ENCODE measurements at regions not wholly inside any gene's neighbourhood (a gene's known extent, or its start where the extent isn't known, plus 50 kb on each side); places are given as distances from the start of the nearest gene placed in this dataset.

DNA sequence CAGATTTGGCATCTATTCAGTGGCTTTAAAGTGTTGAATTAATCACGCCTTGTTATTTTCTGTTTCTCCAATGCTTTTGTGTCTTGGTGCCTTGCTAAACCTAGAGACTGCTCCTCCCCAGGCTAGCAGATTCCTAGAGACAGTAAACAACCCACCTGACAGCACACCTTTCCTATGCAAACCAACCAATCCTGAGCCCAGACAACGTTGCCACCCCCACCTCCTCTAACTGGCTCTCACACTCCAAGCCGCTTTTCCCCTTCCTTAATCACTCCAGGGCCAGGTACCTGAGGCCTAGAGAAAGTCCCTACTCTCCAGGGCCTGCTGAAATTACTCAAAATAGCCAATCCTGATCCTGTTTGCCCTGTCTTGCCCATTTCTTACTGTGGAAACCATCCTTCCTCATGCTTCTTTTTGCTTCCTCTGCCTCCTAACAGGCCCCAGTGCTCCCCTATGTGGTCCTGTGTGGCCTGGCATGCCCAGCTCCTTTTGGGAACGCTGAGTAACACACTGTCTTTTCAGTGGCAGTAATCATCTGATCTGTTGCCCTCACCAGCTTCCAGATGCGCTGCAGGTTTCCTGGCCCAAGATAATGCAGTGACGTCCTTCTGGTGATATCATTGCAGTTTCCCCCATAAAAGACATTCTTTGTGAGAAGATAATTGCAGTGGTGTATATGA, 53.4 kb downstream of the GAS1 start:
- Histone ChIP-seq H3K4me3 (ENCODE audit: low read length) (no peak overlapping the region), H3K27ac (ENCODE audit: low read length) (no peak overlapping the region), H3K4me1 (ENCODE audit: control insufficient read depth, low read depth, low read length) (peaks cover 8% of the 10 kb centered on the region), H3K36me3 (ENCODE audit: control insufficient read depth, low read depth, low read length) (no peaks in the 10 kb centered on the region), H3K9ac (ENCODE audit: low read length) (no peak overlapping the region), H3K9me3 (ENCODE audit: control insufficient read depth, low read depth, low read length) (no peaks in the 10 kb centered on the region), H3K27me3 (ENCODE audit: control insufficient read depth, insufficient read depth, low read length) (no peaks in the 10 kb centered on the region)

DNA sequence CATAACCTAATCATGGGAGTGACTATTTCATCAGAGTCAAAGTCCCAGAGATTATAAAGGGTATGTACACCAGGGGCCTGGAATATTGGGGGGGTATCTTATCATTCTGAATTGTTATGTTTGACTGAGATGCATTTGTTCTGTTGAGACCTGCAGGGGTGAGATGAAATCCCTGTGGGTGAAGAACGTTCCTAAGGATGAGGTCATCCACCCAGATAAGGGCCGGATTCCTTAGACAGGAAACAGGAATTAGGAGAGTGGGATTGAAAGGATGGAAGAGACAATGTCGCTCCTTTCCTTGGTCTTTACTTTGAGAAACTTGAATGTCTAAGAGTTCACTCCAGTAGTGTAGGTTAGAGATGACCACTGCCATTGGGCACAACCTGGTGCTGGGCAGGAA, 54.7 kb downstream of the GAS1 start:
- Histone ChIP-seq H3K9ac (ENCODE audit: low read length) (no peak overlapping the region), H3K27me3 (ENCODE audit: control insufficient read depth, insufficient read depth, low read length) (no peaks in the 10 kb centered on the region), H3K27ac (ENCODE audit: low read length) (no peak overlapping the region), H3K9me3 (ENCODE audit: control insufficient read depth, low read depth, low read length) (no peaks in the 10 kb centered on the region), H3K36me3 (ENCODE audit: control insufficient read depth, low read depth, low read length) (no peaks in the 10 kb centered on the region), H3K4me3 (ENCODE audit: low read length) (no peak overlapping the region), H3K4me1 (ENCODE audit: control insufficient read depth, low read depth, low read length) (peaks cover 8% of the 10 kb centered on the region)

DNA sequence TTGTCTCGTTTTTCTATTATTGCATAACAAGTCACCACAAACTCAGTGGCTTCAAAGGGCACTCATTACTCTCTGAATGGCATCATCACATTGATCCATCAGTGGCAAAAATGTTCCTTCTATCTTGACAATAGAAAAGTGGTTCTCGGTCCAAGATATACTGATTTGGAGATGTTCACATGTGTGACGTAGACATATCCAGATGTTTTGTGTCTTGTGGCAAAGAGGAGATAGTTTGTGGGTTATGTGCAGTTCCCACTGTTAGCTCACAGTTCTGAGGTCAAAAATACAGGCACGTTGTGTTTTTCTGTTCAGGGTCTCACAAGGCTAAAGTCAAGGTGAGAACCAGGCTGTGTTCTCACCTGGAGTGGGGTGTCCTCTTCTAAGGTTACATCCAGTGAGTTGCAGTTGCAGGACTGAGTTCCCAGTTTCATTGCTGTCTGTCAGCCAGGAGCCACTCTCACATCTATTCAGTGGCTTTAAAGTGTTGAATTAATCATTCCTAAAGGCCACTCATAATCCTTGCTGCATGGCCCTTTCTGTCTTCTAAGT, 55.3 kb downstream of the GAS1 start:
- peaks cover 8% of the 10 kb centered on the region for H3K4me1 ChIP-seq (ENCODE audit: control insufficient read depth, low read depth, low read length)
- H3K27me3 ChIP-seq (ENCODE audit: control insufficient read depth, insufficient read depth, low read length): no peaks in the 10 kb centered on the region
- H3K27ac ChIP-seq (ENCODE audit: low read length): no peak overlapping the region
- H3K9me3 ChIP-seq (ENCODE audit: control insufficient read depth, low read depth, low read length): no peaks in the 10 kb centered on the region
- H3K4me3 ChIP-seq (ENCODE audit: low read length): no peak overlapping the region
- H3K36me3 ChIP-seq (ENCODE audit: control insufficient read depth, low read depth, low read length): no peaks in the 10 kb centered on the region
- no peak overlapping the region for H3K9ac ChIP-seq (ENCODE audit: low read length)

DNA sequence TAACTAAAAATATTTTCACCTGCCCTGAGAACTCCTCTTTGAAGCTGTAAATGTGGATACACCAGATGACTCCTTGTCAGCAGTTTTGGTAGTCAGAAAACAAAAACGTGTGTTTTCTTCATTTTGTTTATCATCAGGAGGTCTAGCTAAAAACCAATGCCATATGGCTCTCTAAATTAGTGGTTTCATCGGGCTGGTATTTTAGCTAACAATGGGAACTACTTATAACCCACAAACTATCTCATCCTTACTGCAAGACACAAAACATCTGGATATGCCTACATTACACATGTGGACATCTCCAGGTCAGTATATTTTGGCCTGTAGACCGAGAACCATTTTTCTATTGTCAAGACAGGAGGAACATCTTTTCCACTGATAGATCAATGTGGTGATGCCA, 56.2 kb downstream of the GAS1 start:
- Histone ChIP-seq H3K27ac (ENCODE audit: low read length) (no peak overlapping the region), H3K27me3 (ENCODE audit: control insufficient read depth, insufficient read depth, low read length) (no peaks in the 10 kb centered on the region), H3K9ac (ENCODE audit: low read length) (no peak overlapping the region), H3K36me3 (ENCODE audit: control insufficient read depth, low read depth, low read length) (no peaks in the 10 kb centered on the region), H3K4me1 (ENCODE audit: control insufficient read depth, low read depth, low read length) (peaks cover 13% of the 10 kb centered on the region), H3K9me3 (ENCODE audit: control insufficient read depth, low read depth, low read length) (no peaks in the 10 kb centered on the region), H3K4me3 (ENCODE audit: low read length) (no peak overlapping the region)

DNA sequence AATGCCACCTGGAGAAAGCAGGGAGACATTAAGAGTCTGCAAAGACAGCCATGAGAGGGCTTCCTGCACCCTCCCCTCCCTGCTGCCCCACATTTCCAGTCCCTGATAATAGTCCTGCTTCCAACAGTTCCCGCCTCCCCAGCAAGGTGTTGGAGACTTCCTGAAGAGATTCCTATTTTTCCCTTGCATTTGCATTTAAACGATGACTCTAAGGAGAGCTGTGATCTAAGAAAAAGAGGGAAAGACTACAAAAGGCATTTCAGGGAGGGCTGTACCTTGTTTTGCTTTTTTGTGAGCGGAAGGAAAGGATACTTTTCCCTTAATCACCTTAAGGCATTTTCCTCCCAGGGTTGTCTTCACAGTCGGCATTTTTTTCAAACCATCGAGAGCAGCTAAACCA, 62.1 kb downstream of the GAS1 start:
- Histone ChIP-seq H3K4me1 (ENCODE audit: control insufficient read depth, low read depth, low read length) (peaks cover 13% of the 10 kb centered on the region), H3K9me3 (ENCODE audit: control insufficient read depth, low read depth, low read length) (no peaks in the 10 kb centered on the region), H3K27ac (ENCODE audit: low read length) (no peak overlapping the region), H3K36me3 (ENCODE audit: control insufficient read depth, low read depth, low read length) (no peaks in the 10 kb centered on the region), H3K27me3 (ENCODE audit: control insufficient read depth, insufficient read depth, low read length) (no peaks in the 10 kb centered on the region), H3K4me3 (ENCODE audit: low read length) (no peak overlapping the region), H3K9ac (ENCODE audit: low read length) (no peak overlapping the region)

DNA sequence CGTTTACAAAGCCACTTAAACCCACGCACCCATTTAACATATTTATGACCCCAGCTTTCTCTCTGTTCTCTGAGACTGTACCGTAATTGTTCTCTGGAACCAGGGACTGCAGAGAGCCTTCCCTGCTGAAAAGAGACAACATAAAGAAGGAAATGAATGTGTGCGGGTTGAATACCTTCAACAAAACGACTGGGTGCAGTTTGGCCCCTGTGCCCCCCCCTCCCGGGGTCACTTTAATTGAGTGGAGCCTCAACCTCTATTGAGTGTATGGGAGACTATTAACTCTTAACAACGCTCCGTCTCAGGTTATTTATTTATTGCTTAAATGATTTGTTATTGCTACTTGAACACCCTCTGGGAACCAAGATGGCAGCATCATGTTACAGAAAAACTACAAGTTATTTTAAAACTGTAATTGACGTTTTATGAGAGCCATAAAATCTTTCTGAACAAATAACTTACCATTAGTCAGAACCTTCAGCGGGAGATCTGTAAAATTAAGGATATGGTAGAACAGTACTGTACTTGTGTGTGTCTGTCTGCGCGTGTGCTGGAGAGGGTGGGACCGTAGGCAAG, 70.6 kb downstream of the GAS1 start:
- H3K27me3 ChIP-seq (ENCODE audit: control insufficient read depth, insufficient read depth, low read length): no peaks in the 10 kb centered on the region
- H3K36me3 ChIP-seq (ENCODE audit: control insufficient read depth, low read depth, low read length): no peaks in the 10 kb centered on the region
- no peak overlapping the region for H3K4me3 ChIP-seq (ENCODE audit: low read length)
- no peaks in the 10 kb centered on the region for H3K9me3 ChIP-seq (ENCODE audit: control insufficient read depth, low read depth, low read length)
- H3K9ac ChIP-seq (ENCODE audit: low read length): no peak overlapping the region
- H3K4me1 ChIP-seq (ENCODE audit: control insufficient read depth, low read depth, low read length): no peaks in the 10 kb centered on the region
- H3K27ac ChIP-seq (ENCODE audit: low read length): no peak overlapping the region

DNA sequence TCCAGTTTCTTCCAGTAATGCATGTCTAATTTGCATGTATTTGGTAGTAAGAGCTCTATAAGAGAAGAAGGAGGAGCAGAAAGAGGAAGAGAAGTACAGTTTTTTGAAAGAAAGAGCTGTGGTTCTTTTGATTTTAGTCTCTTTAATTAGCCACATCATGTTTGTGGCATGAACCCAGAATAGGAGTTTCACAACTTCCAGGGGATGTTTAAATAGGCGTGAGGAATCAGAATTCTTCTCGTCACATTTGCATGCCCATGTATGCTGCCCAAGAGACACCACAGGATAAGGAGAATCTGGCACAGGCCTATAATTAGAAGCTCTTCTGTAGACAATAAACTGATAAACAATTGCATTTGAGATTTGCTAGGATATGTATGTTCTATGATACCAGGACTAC, 78.7 kb downstream of the GAS1 start:
- no peak overlapping the region for H3K9ac ChIP-seq (ENCODE audit: low read length)
- H3K27ac ChIP-seq (ENCODE audit: low read length): no peak overlapping the region
- H3K27me3 ChIP-seq (ENCODE audit: control insufficient read depth, insufficient read depth, low read length): no peaks in the 10 kb centered on the region
- H3K4me1 ChIP-seq (ENCODE audit: control insufficient read depth, low read depth, low read length): peaks cover 10% of the 10 kb centered on the region
- no peak overlapping the region for H3K4me3 ChIP-seq (ENCODE audit: low read length)
- no peaks in the 10 kb centered on the region for H3K36me3 ChIP-seq (ENCODE audit: control insufficient read depth, low read depth, low read length)
- no peaks in the 10 kb centered on the region for H3K9me3 ChIP-seq (ENCODE audit: control insufficient read depth, low read depth, low read length)

DNA sequence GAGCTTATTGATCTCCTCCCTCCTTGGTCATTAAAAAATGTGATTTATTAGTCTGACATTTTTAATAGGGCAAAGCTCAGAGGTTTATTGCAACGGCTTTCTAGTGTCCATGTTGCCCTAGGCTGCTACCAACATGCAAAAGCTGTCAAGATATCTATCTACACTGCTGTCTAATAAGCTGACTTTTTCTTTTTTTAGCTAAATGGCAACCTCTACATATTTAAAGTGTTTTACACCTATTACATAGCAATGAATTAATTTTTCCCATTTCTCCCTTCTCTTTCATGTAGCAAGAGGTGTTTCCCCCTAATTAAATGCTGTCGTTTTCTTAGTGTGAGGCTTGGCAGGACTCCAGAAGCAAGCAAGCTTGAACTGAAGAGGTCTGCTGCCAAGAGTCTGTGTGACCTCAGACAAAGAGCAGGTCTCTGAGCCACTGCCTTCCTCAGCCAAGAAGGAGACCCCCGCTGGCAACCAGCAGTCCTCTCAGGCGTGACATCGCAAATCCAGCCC, 79.4 kb downstream of the GAS1 start:
- Histone ChIP-seq H3K27ac (ENCODE audit: low read length) (no peak overlapping the region), H3K4me1 (ENCODE audit: control insufficient read depth, low read depth, low read length) (peaks cover 10% of the 10 kb centered on the region), H3K9me3 (ENCODE audit: control insufficient read depth, low read depth, low read length) (no peaks in the 10 kb centered on the region), H3K27me3 (ENCODE audit: control insufficient read depth, insufficient read depth, low read length) (no peaks in the 10 kb centered on the region), H3K36me3 (ENCODE audit: control insufficient read depth, low read depth, low read length) (no peaks in the 10 kb centered on the region), H3K9ac (ENCODE audit: low read length) (no peak overlapping the region), H3K4me3 (ENCODE audit: low read length) (no peak overlapping the region)

DNA sequence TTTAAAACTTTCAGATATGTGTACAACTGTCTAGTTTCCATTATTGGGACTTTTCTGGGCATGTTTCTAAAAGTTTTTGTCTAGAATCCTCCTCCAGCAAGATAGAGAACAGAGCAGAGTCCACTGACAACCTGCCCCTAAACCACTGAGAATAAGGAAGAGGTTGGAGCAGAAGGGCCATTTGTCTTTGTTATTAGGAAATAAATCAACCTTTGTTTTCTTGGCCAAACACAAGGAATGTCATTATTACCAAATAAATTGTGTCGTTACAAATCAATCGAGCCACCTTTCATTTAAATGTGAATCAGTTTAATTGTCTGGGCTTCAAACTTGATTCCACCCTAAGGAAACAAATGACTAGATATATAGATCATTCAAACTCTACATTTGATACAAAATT, 81.4 kb downstream of the GAS1 start:
- no peak overlapping the region for H3K9ac ChIP-seq (ENCODE audit: low read length)
- no peaks in the 10 kb centered on the region for H3K27me3 ChIP-seq (ENCODE audit: control insufficient read depth, insufficient read depth, low read length)
- H3K36me3 ChIP-seq (ENCODE audit: control insufficient read depth, low read depth, low read length): no peaks in the 10 kb centered on the region
- H3K4me1 ChIP-seq (ENCODE audit: control insufficient read depth, low read depth, low read length): peaks cover 10% of the 10 kb centered on the region
- H3K9me3 ChIP-seq (ENCODE audit: control insufficient read depth, low read depth, low read length): no peaks in the 10 kb centered on the region
- no peak overlapping the region for H3K4me3 ChIP-seq (ENCODE audit: low read length)
- no peak overlapping the region for H3K27ac ChIP-seq (ENCODE audit: low read length)

DNA sequence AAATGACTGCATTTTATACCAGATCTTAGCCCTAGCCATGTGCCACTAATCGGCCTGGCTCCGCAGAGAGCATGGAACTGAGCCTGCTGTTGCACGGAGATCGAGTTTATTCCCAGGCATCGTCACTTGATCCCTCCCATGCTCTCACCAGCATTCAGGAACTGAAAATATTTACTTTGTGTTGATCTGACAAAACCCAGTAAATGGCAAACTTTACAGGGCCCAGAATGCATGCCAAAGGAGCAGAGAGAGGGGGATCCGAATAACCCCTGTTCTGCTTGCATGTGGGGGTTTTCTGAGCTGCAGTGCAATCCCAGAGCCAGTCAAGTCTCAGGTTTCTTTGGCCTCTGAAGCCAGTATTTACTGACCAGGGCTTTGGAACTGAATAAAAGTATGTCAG, 87.3 kb downstream of the GAS1 start:
- no peak overlapping the region for H3K9ac ChIP-seq (ENCODE audit: low read length)
- no peaks in the 10 kb centered on the region for H3K9me3 ChIP-seq (ENCODE audit: control insufficient read depth, low read depth, low read length)
- no peaks in the 10 kb centered on the region for H3K36me3 ChIP-seq (ENCODE audit: control insufficient read depth, low read depth, low read length)
- no peaks in the 10 kb centered on the region for H3K27me3 ChIP-seq (ENCODE audit: control insufficient read depth, insufficient read depth, low read length)
- no peak overlapping the region for H3K4me3 ChIP-seq (ENCODE audit: low read length)
- peaks cover 13% of the 10 kb centered on the region for H3K4me1 ChIP-seq (ENCODE audit: control insufficient read depth, low read depth, low read length)
- no peak overlapping the region for H3K27ac ChIP-seq (ENCODE audit: low read length)

DNA sequence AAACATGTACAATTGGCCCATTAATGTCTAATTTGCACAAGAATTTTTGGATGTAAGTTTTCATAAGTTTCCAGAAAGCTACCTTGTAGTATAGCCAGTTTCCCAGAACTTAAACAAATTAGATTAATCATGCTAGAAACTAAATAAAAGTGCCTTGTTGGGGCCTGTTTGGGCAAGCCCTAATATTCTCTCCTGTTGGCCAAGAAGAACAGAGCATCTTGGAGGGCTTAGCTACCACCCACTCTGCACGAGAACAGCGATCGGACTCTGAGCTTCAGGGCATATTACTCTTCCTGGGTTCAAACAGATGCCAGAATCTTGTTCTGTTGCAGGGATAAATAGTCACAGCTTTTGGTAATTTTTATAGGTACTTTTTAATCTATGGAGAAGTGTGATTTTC, 88.2 kb downstream of the GAS1 start:
- Histone ChIP-seq H3K36me3 (ENCODE audit: control insufficient read depth, low read depth, low read length) (no peaks in the 10 kb centered on the region), H3K9me3 (ENCODE audit: control insufficient read depth, low read depth, low read length) (no peaks in the 10 kb centered on the region), H3K4me3 (ENCODE audit: low read length) (no peak overlapping the region), H3K4me1 (ENCODE audit: control insufficient read depth, low read depth, low read length) (peaks cover 17% of the 10 kb centered on the region), H3K27ac (ENCODE audit: low read length) (no peak overlapping the region), H3K27me3 (ENCODE audit: control insufficient read depth, insufficient read depth, low read length) (no peaks in the 10 kb centered on the region), H3K9ac (ENCODE audit: low read length) (no peak overlapping the region)

DNA sequence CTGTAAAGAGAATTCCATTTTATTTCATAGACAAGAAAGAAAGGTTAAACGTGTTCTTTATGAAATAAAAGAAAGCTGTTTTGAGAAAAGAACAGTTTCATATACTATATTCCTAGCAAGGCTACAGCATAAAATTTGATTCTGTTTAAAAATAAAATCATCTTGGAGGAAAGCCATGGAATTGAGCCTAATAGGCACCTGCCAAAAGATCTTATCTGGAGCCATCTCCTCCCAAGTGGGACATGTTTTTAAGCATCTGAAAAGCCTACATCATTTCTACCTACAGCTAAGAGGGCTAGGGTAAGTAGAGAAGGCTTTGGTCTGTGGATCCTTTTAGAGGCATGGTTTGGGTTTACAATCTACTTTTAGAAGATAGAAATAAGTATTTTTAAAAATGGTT, 89.3 kb downstream of the GAS1 start:
- H3K36me3 ChIP-seq (ENCODE audit: control insufficient read depth, low read depth, low read length): no peaks in the 10 kb centered on the region
- no peaks in the 10 kb centered on the region for H3K27me3 ChIP-seq (ENCODE audit: control insufficient read depth, insufficient read depth, low read length)
- no peak overlapping the region for H3K27ac ChIP-seq (ENCODE audit: low read length)
- peaks cover 17% of the 10 kb centered on the region for H3K4me1 ChIP-seq (ENCODE audit: control insufficient read depth, low read depth, low read length)
- no peak overlapping the region for H3K4me3 ChIP-seq (ENCODE audit: low read length)
- no peak overlapping the region for H3K9ac ChIP-seq (ENCODE audit: low read length)
- H3K9me3 ChIP-seq (ENCODE audit: control insufficient read depth, low read depth, low read length): no peaks in the 10 kb centered on the region
